ENCODE measurements at regions not wholly inside any gene's neighbourhood (a gene's known extent, or its start where the extent isn't known, plus 50 kb on each side); places are given as distances from the start of the nearest gene placed in this dataset.

GRCh38 chrX:37956223-37956622, 50.1 kb upstream of the SYTL5 start:
- H3K27me3 ChIP-seq (ENCODE audit: control insufficient read depth, insufficient read depth, low read length): no peaks in the 10 kb centered on the region
- H3K4me1 ChIP-seq (ENCODE audit: control insufficient read depth, insufficient read depth, low read length): no peaks in the 10 kb centered on the region
- no peak for TF ChIP-seq CTCF (IDR thresholded peaks at IDR 0.05)
- H3K36me3 Mint-ChIP-seq: no peaks in the 10 kb centered on the region
- ATAC-seq: no peak
- no peaks in the 10 kb centered on the region for H3K9me3 Mint-ChIP-seq
- no peaks in the 10 kb centered on the region for H3K4me1 Mint-ChIP-seq
- no peak for DNase-seq
- H3K27me3 Mint-ChIP-seq (ENCODE audit: low read depth in 2 of 2): peaks cover 0 to 2% of the 10 kb centered on the region in 2 donors
- no peak overlapping the region for H3K27ac Mint-ChIP-seq
- no peaks in the 10 kb centered on the region for H3K9me3 ChIP-seq (ENCODE audit: control insufficient read depth, insufficient read depth, low read length)
- no peaks in the 10 kb centered on the region for H3K36me3 ChIP-seq (ENCODE audit: control insufficient read depth, insufficient read depth, low read length)
- H3K27ac ChIP-seq (ENCODE audit: low read length): no peak overlapping the region
- intact Hi-C loops (cut with micrococcal nuclease): no loop called here
- no peak overlapping the region for H3K4me3 ChIP-seq (ENCODE audit: low read length)
- no peak overlapping the region for H3K4me3 Mint-ChIP-seq
- 80% methylated on average over 2 of the region's 3 CpGs for WGBS (ENCODE audit: insufficient coverage)

All from natural killer cell (primary cell).